Progenitor cell of endocrine pancreas (in vitro differentiated cells): ENCODE measurements at regions not wholly inside any gene's neighbourhood (a gene's known extent, or its start where the extent isn't known, plus 50 kb on each side); places are given as distances from the start of the nearest gene placed in this dataset.

Experiments used
- DNase-seq: peaks from one replicate; pipeline ENCODE4 v3.0.0; 2021; ENCODE audit warnings: low spot score; ENCODE audit not compliant: unreplicated experiment
- H3K27ac Mint-ChIP-seq: 2 replicates; pipeline ENCODE4 v1.8.0; 2021; ENCODE audit warnings: mild to moderate bottlenecking, moderate library complexity, mixed read lengths
- H3K27me3 Mint-ChIP-seq: 2 replicates; pipeline ENCODE4 v1.8.0; 2021; ENCODE audit warnings: mixed read lengths
- H3K36me3 Mint-ChIP-seq: 2 replicates; pipeline ENCODE4 v1.8.0; 2022; ENCODE audit warnings: mixed read lengths; ENCODE audit not compliant: insufficient read depth
- H3K4me1 Mint-ChIP-seq: 2 replicates; pipeline ENCODE4 v1.8.0; 2021; ENCODE audit warnings: low read depth, mixed read lengths
- H3K4me3 Mint-ChIP-seq: 2 replicates; pipeline ENCODE4 v1.8.0; 2021; ENCODE audit warnings: low read depth, mild to moderate bottlenecking, moderate library complexity, mixed read lengths
- H3K9me3 Mint-ChIP-seq: 2 replicates; pipeline ENCODE4 v1.8.0; 2021; ENCODE audit warnings: low read depth, mixed read lengths
- TF ChIP-seq, protein P1 (sequence below): fragments of 200-600 bp; sonication (generic); IDR thresholded peaks from one replicate; pipeline ENCODE4 v1.5.0; 2021; ENCODE audit warnings: antibody characterized with exemption, mild to moderate bottlenecking; ENCODE audit not compliant: unreplicated experiment

DNA sequence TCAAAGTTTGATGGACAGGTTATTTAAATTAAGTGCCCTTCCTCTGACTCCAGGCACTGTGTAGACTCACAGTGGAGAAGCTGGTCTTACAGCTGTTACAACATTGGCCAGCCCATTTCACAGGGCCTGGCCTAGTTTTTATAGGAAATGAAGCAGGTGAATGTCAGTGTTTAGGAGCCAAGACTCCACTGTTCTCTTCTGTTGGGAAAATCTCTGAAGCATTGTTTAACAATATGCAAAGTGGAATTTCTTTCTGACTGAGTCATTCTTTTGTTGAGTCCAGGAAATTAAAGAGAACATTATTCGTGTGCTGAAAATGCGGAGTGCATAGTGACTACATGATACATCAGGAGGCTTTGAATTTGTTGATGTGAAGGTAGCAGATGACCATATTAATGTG, 64.7 kb downstream of the ARRDC4 start:
- H3K27ac Mint-ChIP-seq = no peak overlapping the region
- no peaks in the 10 kb centered on the region for H3K27me3 Mint-ChIP-seq
- no peaks in the 10 kb centered on the region for H3K9me3 Mint-ChIP-seq
- H3K4me3 Mint-ChIP-seq = no peak overlapping the region
- no peaks in the 10 kb centered on the region for H3K4me1 Mint-ChIP-seq
- TF ChIP-seq, protein P1, sequence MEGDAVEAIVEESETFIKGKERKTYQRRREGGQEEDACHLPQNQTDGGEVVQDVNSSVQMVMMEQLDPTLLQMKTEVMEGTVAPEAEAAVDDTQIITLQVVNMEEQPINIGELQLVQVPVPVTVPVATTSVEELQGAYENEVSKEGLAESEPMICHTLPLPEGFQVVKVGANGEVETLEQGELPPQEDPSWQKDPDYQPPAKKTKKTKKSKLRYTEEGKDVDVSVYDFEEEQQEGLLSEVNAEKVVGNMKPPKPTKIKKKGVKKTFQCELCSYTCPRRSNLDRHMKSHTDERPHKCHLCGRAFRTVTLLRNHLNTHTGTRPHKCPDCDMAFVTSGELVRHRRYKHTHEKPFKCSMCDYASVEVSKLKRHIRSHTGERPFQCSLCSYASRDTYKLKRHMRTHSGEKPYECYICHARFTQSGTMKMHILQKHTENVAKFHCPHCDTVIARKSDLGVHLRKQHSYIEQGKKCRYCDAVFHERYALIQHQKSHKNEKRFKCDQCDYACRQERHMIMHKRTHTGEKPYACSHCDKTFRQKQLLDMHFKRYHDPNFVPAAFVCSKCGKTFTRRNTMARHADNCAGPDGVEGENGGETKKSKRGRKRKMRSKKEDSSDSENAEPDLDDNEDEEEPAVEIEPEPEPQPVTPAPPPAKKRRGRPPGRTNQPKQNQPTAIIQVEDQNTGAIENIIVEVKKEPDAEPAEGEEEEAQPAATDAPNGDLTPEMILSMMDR = no peak
- no peaks in the 10 kb centered on the region for H3K36me3 Mint-ChIP-seq
- no peak for DNase-seq

- H3K4me3 Mint-ChIP-seq = no peak overlapping the region
- H3K27me3 Mint-ChIP-seq = no peaks in the 10 kb centered on the region
- no peaks in the 10 kb centered on the region for H3K4me1 Mint-ChIP-seq
- no peaks in the 10 kb centered on the region for H3K9me3 Mint-ChIP-seq
- TF ChIP-seq, protein P1 = no peak
- no peak for DNase-seq
- H3K36me3 Mint-ChIP-seq = no peaks in the 10 kb centered on the region
- no peak overlapping the region for H3K27ac Mint-ChIP-seq
Measured at GRCh38 chr15:98034731-98035130, 74.2 kb downstream of the ARRDC4 start.

DNA sequence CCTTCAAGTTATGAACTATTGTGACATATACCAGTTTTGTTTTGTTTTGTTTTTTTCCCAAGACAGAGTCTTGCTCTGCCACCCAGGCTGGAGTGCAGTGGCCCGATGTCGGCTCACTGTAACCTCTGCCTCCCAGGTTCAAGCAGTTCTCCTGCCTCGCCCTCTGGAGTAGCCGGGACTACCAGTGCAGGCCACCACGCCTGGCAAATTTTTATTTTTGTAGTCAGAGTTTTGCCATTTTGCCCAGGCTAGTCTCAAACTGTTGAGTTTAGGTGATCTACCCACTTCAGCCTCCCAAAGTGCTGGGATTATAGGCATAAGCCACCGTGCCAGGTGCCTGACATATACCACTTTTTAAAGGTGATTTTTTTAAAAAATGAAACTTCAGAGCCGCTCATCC, 74.6 kb downstream of the ARRDC4 start:
- H3K27me3 Mint-ChIP-seq = no peaks in the 10 kb centered on the region
- no peak for DNase-seq

DNA sequence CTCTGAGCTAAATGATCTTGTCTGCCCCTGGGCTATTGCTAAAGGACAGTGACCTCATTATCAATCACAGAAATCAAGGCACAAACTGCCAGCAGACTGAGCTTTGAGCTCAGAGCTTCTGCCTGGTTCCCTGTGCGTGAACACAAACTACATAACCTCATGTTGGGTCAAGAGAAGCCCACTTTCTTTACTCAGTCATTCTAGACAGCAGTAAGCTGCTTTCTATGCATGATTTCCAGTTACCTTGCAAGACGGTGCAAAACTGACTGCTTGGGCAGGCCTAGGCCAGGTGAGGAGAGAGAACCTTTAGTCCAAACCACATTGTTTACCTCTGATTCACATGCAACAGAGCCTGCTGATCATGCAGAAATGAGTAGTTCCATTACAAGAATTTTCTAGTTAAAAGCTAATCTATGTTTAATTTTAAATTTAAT, 75.1 kb downstream of the ARRDC4 start:
- H3K27me3 Mint-ChIP-seq = no peaks in the 10 kb centered on the region
- TF ChIP-seq, protein P1 = no peak
- H3K4me3 Mint-ChIP-seq = no peak overlapping the region
- no peak overlapping the region for H3K27ac Mint-ChIP-seq
- H3K36me3 Mint-ChIP-seq = no peaks in the 10 kb centered on the region
- H3K9me3 Mint-ChIP-seq = no peaks in the 10 kb centered on the region
- no peaks in the 10 kb centered on the region for H3K4me1 Mint-ChIP-seq
- DNase-seq = no peak

More for the DNA sequence above, 74.6 kb downstream of the ARRDC4 start:
- Mint-ChIP-seq H3K36me3 (no peaks in the 10 kb centered on the region), H3K9me3 (no peaks in the 10 kb centered on the region), H3K4me3 (no peak overlapping the region), H3K27ac (no peak overlapping the region), H3K4me1 (no peaks in the 10 kb centered on the region)
- TF ChIP-seq, protein P1 = no peak

- Mint-ChIP-seq H3K36me3 (no peaks in the 10 kb centered on the region), H3K4me3 (no peak overlapping the region), H3K27me3 (peaks cover 7% of the 10 kb centered on the region), H3K27ac (no peak overlapping the region), H3K4me1 (no peaks in the 10 kb centered on the region), H3K9me3 (no peaks in the 10 kb centered on the region)
- no peak for DNase-seq
- TF ChIP-seq, protein P1 = no peak
Measured at GRCh38 chr15:98039596-98039995, 79.1 kb downstream of the ARRDC4 start.
